ENCODE measurements at regions not wholly inside any gene's neighbourhood (a gene's known extent, or its start where the extent isn't known, plus 50 kb on each side); places are given as distances from the start of the nearest gene placed in this dataset.
"Not testable (repeated sequence)": the region's sequence is repeated elsewhere in the genome, so short reads cannot be mapped to it uniquely, and the experiment has no call there.

- no peaks in the 10 kb centered on the region for H3K36me3 Mint-ChIP-seq (ENCODE audit: low read depth)
- CTCF ChIA-PET = no interaction called here
- no peaks in the 10 kb centered on the region for H3K9me3 Mint-ChIP-seq
- POLR2A ChIA-PET = no interaction called here
- no peak for DNase-seq
- H3K27me3 Mint-ChIP-seq = peaks cover 62% of the 10 kb centered on the region
- peaks cover 21% of the 10 kb centered on the region for H3K4me1 Mint-ChIP-seq
- H3K4me3 Mint-ChIP-seq = no peak overlapping the region
- no peak overlapping the region for H3K27ac Mint-ChIP-seq
Measured at GRCh38 chr5:176744584-176744965, 65.8 kb upstream of the UNC5A start.

- Mint-ChIP-seq H3K36me3 (ENCODE audit: low read depth) (no peaks in the 10 kb centered on the region), H3K4me1 (peaks cover 21% of the 10 kb centered on the region), H3K27me3 (peaks cover 50% of the 10 kb centered on the region), H3K27ac (no peak overlapping the region), H3K9me3 (no peaks in the 10 kb centered on the region), H3K4me3 (no peak overlapping the region)
- no peak for DNase-seq
- POLR2A ChIA-PET = no interaction called here
- CTCF ChIA-PET = interaction anchor here (0.5 kb wide), 1 partner anchor 842 kb away, joined by 3 read pairs; no protein-coding TSS in a partner anchor
Measured at GRCh38 chr5:176747670-176748072, 62.7 kb upstream of the UNC5A start.

DNA sequence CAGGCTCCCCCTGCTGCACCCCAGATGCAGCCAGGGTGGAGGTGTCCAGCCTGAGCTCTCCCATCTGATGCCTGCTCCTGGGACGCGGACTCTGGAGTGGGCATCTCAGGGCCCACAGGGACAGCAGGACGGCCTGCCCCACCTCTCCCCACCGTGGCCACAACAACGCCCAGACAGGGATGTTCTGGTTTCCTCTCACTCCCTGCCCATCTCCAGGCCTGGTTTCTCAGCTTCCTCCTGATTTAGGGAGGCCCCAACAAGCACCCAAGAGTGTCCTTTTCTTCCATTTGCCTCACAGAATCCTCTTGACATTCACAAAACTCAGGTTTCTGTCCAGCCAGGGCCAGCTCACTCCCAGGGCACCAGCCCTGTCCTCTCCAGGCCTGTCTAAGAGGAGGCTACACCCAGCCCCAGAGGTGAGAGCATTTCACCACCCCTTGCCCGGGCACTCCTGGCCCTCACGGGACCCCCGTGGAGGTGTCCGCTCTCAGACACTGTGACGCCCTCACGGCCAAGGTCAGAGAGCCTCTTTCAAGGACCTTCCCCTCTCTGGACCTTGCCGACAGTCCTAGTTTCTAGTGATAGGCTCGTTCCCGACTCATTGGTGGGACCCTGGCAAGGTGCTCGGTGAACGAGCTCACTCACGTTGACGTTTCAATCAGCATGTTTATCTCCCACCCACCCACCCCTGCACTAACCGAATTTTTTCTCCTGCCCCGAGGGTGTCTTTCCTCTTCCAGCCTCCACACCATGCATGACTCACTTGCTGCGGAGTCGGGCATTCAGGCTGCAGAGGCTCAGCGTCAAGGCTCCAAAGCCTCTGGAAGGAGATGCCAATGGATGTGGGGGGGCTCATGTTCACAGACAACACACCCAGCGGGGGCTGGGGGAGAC lies 62.0 kb upstream of the UNC5A start:
- Mint-ChIP-seq H3K9me3 (no peaks in the 10 kb centered on the region), H3K27ac (no peak overlapping the region), H3K4me1 (peaks cover 21% of the 10 kb centered on the region), H3K4me3 (no peak overlapping the region), H3K36me3 (ENCODE audit: low read depth) (no peaks in the 10 kb centered on the region), H3K27me3 (peaks cover 49% of the 10 kb centered on the region)
- DNase-seq = no peak
- ChIA-PET POLR2A (no interaction called here), CTCF (interaction anchor here (0.5 to 0.6 kb wide), 2 partner anchors 75 to 841 kb away, joined by 3 read pairs; no protein-coding TSS in a partner anchor)

GRCh38 chr5:176748967-176749935 lies 61.1 kb upstream of the UNC5A start:
- H3K27ac Mint-ChIP-seq = no peak overlapping the region
- no peak overlapping the region for H3K4me3 Mint-ChIP-seq
- no peak for DNase-seq
- H3K36me3 Mint-ChIP-seq (ENCODE audit: low read depth) = no peaks in the 10 kb centered on the region
- H3K27me3 Mint-ChIP-seq = peaks cover 41% of the 10 kb centered on the region
- H3K4me1 Mint-ChIP-seq = peaks cover 19% of the 10 kb centered on the region
- no peaks in the 10 kb centered on the region for H3K9me3 Mint-ChIP-seq
- ChIA-PET POLR2A (no interaction called here), CTCF (interaction anchor here (0.6 kb wide), 1 partner anchor 76 kb away, joined by 3 read pairs; no protein-coding TSS in a partner anchor)

GRCh38 chr5:176750144-176750543 lies 60.2 kb upstream of the UNC5A start:
- DNase-seq = no peak
- Mint-ChIP-seq H3K4me1 (peaks cover 11% of the 10 kb centered on the region), H3K27me3 (peaks cover 32% of the 10 kb centered on the region), H3K36me3 (ENCODE audit: low read depth) (no peaks in the 10 kb centered on the region), H3K9me3 (no peaks in the 10 kb centered on the region), H3K4me3 (no peak overlapping the region), H3K27ac (no peak overlapping the region)
- ChIA-PET CTCF (no interaction called here), POLR2A (no interaction called here)

DNA sequence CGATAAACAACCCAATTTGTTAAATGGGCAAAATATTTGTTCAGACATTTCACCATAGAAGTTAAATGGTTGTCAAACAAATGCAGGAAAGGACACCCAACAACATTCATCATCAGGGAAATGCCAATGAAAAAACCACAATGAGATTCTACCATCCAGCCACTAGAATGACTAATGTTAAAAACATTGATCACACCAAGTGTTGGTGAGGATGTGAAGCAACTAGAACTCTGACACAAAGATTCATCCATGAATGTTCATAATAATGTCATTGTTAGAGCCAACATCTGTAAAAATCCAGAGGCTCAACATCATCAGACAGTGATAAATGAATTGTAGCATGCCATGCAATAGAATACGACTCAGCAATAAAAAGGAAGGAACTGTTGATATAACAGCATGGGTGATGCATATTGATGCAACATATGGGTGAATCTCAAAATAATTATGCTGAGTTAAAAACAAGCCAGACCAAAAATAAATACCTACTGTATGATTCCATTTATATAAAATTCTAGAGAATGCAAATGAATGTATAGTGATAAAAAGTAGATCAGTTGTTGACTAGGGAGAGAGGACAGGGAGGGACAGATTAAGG lies 55.9 kb upstream of the UNC5A start:
- Mint-ChIP-seq H3K9me3 (no peaks in the 10 kb centered on the region), H3K36me3 (ENCODE audit: low read depth) (no peaks in the 10 kb centered on the region), H3K27ac (no peak overlapping the region), H3K4me3 (no peak overlapping the region), H3K27me3 (peaks cover 29% of the 10 kb centered on the region), H3K4me1 (no peaks in the 10 kb centered on the region)
- ChIA-PET POLR2A (no interaction called here), CTCF (no interaction called here)
- DNase-seq = no peak

- H3K4me3 Mint-ChIP-seq, CTCF ChIA-PET, POLR2A ChIA-PET: not testable (repeated sequence)
Measured at GRCh38 chr5:176755593-176755992, 54.8 kb upstream of the UNC5A start.

DNA sequence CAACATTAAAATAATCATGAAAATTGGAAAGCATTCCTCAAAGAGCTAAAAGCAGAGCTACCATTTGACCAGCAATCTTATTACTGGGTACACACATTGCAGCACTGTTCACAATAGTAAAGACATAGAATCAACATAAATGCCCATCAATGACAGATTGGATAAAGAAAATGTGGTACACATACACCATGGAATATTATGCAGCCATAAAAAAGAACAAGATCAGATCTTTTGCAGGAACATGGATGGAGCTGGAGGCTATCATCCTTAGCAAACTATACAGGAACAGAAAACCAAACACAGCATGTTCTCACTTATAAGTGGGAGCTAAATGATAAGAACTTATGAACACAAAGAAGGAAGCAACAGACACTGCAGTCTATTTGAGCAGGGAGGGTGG lies 52.8 kb upstream of the UNC5A start:
- H3K4me1 Mint-ChIP-seq; DNase-seq; POLR2A ChIA-PET; H3K4me3 Mint-ChIP-seq; H3K9me3 Mint-ChIP-seq; H3K27ac Mint-ChIP-seq; H3K36me3 Mint-ChIP-seq (ENCODE audit: low read depth): not testable (repeated sequence)
- CTCF ChIA-PET = interaction anchor here (0.7 kb wide), 1 partner anchor 290 kb away, joined by 3 read pairs; no protein-coding TSS in a partner anchor
- H3K27me3 Mint-ChIP-seq = peaks cover 17% of the 10 kb centered on the region

More at GRCh38 chr5:176755593-176755992, 54.8 kb upstream of the UNC5A start:
- DNase-seq; H3K27ac Mint-ChIP-seq; H3K36me3 Mint-ChIP-seq (ENCODE audit: low read depth); H3K9me3 Mint-ChIP-seq; H3K4me1 Mint-ChIP-seq: not testable (repeated sequence)
- peaks cover 28% of the 10 kb centered on the region for H3K27me3 Mint-ChIP-seq

Data from activated CD4-positive, alpha-beta T cell treated with anti-CD3 and anti-CD28 coated beads, Interleukin-2, amount 10 ng/mL, durations not matched to agents 7 days and 5 days (primary cell).